Right ventricle myocardium superior (tissue), 1 donor: ENCODE measurements at regions not wholly inside any gene's neighbourhood (a gene's known extent, or its start where the extent isn't known, plus 50 kb on each side); places are given as distances from the start of the nearest gene placed in this dataset.
"Not testable (repeated sequence)": the region's sequence is repeated elsewhere in the genome, so short reads cannot be mapped to it uniquely, and the experiment has no call there.

Experiments
- ATAC-seq: fragments of 200-7000 bp; cut with Tn5 transposase; one replicate; pipeline ENCODE4 v1.9.1; 2020; ENCODE audit warnings: mild to moderate bottlenecking; ENCODE audit not compliant: poor library complexity
- DNase-seq: peaks from one replicate; pipeline ENCODE4 v3.0.0-alpha.2; 2020
- intact Hi-C: fragments of 100-400 bp; cut with DNase I; formaldehyde crosslinking; loops from one replicate; pipeline ENCODE4 v1.11.2; 2022
- donor health status: DM: no; HTN: yes; CAD: no; lungs with severe emphysema.

DNA sequence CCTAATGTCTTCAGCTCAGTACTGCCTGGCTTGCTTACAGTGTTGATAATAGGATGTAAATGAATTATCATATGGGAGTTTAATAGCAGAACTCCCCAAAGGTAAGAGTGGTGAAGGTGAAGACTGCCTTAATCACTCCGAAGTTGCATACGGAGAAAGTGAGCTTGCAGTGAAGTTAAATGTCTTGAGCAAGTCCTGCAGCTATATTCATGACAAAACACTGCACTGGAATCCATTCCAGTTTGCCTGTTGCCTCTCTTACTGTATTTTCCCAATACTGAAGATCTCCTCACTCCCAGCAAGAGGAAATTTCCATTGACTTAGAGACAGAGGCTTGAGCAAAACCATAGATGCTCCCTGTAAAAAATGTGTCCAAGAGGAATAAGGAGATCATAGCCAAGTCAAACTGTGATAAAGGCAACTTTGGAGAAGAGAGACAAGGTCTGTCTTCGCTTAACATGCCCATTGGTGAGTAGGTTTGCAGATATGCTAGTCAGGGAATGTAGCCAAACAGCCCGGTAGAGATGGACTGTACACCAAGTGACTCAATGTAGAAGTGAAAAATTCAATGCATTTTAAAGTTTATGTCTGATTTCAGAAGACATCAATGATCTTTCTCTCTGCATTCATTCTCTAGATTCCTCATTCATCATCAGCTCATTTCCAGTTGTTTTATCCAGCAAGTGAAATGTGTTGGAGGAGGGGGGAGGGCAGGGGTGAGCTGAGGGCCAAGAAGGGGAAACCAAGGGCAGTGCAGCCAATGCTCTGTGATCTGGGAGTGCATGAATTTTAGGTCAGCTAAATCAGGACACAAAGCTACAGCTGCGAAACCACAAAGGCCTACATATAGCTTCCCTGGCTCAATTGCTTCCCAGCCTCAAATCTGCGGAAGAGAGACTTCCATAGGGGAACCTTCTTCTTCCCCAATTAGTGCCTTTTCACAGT, 667.1 kb upstream of the NR2F2 start:
- intact Hi-C loops: no loop called here
- ATAC-seq: no peak
- no peak for DNase-seq

DNA sequence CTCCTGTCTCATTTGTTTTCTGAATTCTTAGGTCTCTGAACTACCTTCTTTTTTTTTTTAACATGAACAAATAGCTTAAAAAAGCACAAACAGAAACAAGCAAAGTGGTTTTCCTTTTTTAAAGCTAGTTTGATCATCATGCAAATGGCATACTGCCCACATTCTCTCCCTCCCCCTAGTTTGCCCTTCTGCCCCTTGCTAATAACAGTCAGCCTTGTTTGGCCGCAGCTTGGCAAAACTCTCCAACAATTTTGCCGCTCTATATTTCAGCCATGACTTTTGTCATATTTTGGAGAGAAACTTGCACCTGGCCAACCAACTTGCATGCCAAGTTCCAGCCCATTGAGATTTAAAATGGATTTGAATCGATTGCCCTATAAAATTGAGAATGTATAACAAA, 666.0 kb upstream of the NR2F2 start:
- ATAC-seq: no peak
- no peak for DNase-seq
- intact Hi-C loops: no loop called here

GRCh38 chr15:95669146-95669922, 661.2 kb upstream of the NR2F2 start:
- ATAC-seq (no peak), DNase-seq (no peak)
- intact Hi-C loops: no loop called here

DNA sequence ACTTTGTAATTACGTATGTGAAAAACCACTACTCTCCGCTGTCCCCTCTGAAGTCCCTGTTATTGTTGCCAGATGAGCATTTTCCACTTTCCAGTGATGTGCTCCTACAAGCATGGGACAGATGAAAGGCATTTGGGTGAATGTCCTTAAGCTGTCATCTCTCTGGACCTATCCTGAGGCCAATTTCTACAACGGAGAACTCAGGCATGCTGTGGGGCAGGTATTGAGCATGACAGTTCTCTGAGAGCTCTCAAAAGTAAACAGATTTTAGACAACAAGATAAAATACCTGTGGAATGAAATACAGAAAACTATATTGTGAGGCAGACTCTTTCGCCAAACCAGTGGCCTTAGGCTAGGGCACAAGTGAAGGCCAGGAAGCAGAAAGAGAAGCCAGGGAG, 656.5 kb upstream of the NR2F2 start:
- intact Hi-C loops: no loop called here
- ATAC-seq: no peak
- DNase-seq: no peak

DNA sequence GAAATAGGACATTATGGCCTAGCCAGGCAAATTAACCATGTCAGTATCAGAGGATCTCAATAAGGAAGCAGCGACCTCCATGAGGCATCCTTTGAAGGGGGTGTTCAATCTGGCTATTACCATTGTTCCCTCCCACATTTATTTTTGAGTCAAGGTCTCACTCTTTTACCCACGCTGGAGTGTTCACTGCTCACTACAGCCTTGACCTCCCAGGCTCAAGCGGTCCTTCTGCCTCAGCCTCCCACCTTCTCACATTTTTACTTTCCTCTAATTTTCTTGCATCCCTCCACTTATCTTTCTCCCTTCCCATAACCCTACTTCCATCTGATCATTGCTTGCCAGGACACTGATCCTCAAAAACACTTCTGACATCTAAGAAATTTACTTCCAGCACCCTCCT, 654.0 kb upstream of the NR2F2 start:
- ATAC-seq (no peak), DNase-seq (no peak)
- intact Hi-C loops: no loop called here

GRCh38 chr15:95679847-95680582, 650.5 kb upstream of the NR2F2 start:
- intact Hi-C loops: no loop called here

GRCh38 chr15:95680728-95681127, 649.8 kb upstream of the NR2F2 start:
- intact Hi-C loops: no loop called here
- DNase-seq: no peak
- no peak for ATAC-seq

More at GRCh38 chr15:95679847-95680582, 650.5 kb upstream of the NR2F2 start:
- no peak for ATAC-seq
- no peak for DNase-seq

GRCh38 chr15:95681836-95682544, 648.5 kb upstream of the NR2F2 start:
- intact Hi-C loops: no loop called here
- ATAC-seq: no peak
- DNase-seq: no peak

- intact Hi-C loops: no loop called here
- no peak for ATAC-seq
- DNase-seq: no peak
These were observed 646.4 kb upstream of the NR2F2 start for GRCh38 chr15:95684126-95684525.

- DNase-seq (no peak), ATAC-seq (no peak)
- intact Hi-C loops: no loop called here
These were observed 645.8 kb upstream of the NR2F2 start for GRCh38 chr15:95684693-95685115.

GRCh38 chr15:95687061-95687460, 643.4 kb upstream of the NR2F2 start:
- ATAC-seq (no peak), DNase-seq (no peak)
- intact Hi-C loops: no loop called here

DNA sequence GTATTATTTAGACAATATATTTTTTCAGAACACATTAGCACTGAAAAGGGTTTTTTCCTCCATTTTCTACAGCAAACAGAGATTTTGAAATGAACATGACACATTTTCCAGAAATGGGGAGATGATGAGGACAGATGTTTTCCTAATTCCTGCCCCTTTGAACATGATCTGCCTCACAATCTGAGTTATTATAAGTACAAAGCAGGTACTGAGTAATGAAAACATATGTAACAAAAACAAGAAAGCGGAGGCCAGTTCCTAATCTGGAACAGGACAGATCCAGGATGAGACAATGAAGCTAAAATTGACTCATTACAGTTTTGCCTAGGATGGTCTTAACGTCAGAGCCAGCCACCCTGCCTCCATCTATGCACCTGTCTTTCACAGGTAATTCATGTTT, 642.8 kb upstream of the NR2F2 start:
- DNase-seq (no peak), ATAC-seq (no peak)
- intact Hi-C loops: no loop called here

GRCh38 chr15:95690631-95691340, 639.7 kb upstream of the NR2F2 start:
- DNase-seq: no peak

GRCh38 chr15:95693917-95694316, 636.6 kb upstream of the NR2F2 start:
- intact Hi-C loops: no loop called here

More at GRCh38 chr15:95690631-95691340, 639.7 kb upstream of the NR2F2 start:
- no peak for ATAC-seq
- intact Hi-C loops: no loop called here

DNA sequence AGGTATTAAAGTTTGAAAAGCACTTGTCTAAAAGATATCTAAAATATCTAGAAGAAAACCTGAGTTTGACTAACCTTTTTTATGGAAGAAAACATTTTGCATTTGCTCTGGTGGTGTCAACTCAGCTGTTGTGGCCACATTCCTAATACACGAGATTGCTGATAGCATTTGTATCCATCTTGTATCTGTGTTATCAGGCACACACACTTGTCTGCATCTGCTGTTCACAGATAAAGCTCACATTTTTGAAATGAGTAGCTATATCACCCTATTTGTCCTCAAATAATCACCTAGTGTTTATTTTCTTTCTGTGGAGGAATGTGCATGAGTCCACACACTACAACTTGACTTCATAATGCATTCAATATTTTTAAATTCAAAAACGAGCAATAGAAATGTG, 632.3 kb upstream of the NR2F2 start:
- ATAC-seq (no peak), DNase-seq (no peak)
- intact Hi-C loops: no loop called here

More at GRCh38 chr15:95693917-95694316, 636.6 kb upstream of the NR2F2 start:
- DNase-seq (no peak), ATAC-seq (no peak)

- no peak for ATAC-seq
- intact Hi-C loops: no loop called here
- DNase-seq: no peak
These were observed 631.5 kb upstream of the NR2F2 start for GRCh38 chr15:95698951-95699350.

GRCh38 chr15:95699578-95699977, 630.9 kb upstream of the NR2F2 start:
- DNase-seq (no peak), ATAC-seq (no peak)
- intact Hi-C loops: no loop called here

- ATAC-seq, DNase-seq, intact Hi-C loops: not testable (repeated sequence)
These were observed 629.8 kb upstream of the NR2F2 start for GRCh38 chr15:95700692-95701091.
